ENCODE measurements at regions not wholly inside any gene's neighbourhood (a gene's known extent, or its start where the extent isn't known, plus 50 kb on each side); places are given as distances from the start of the nearest gene placed in this dataset.

DNA sequence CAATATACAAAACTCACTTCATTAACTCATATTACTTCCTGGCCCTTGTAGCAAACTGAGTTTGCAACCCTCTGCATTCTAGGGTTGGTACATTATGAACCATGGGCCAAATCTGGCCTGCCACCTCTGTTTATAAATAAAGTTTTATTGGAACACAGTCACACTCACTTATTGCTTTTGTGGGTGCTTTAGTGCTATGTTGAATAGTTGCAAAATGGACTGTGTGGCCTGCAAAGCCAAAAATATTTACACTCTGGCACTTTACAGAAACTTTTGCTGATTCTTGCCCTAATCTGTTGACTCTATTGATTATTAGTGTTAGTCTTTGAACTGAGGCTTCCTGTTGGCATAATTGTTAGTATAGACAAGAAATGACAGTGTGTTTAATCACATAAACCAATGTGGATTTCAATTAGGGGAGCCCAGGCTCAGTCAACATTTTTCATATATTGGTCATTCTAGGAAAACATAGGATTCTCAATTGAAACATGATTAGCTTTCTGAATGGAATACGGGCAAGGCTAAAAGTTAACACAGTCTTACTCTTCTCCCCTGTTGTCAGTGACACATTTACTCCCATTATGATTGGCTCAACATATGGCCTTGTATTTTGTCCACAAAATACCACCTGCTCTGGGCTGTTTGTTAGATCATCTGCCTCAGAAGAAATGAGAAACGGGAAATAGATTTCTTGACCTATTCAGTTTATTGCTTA is 241.9 kb upstream of the ZFP64 start (continued):
- TF ChIP-seq ZNF629 (CRISPR knock-in tag; conservative IDR thresholded peaks at IDR 0.05) (no peak), TAF1 (CRISPR knock-in tag; IDR thresholded peaks at IDR 0.05) (no peak), ZNF7 (CRISPR knock-in tag; IDR thresholded peaks at IDR 0.05) (no peak), FOXC1 (CRISPR knock-in tag; IDR thresholded peaks at IDR 0.05; ENCODE audit: borderline replicate concordance) (peak; percentile 43; the same call in 1 of the 2 replicates), EED (CRISPR knock-in tag; IDR thresholded peaks at IDR 0.05) (no peak), MTA3 (CRISPR knock-in tag; IDR thresholded peaks at IDR 0.05) (no peak), ZNF556 (CRISPR knock-in tag; IDR thresholded peaks at IDR 0.05; ENCODE audit: borderline replicate concordance) (peak; percentile 71; the same call in 1 of the 2 replicates), ZNF3 (CRISPR knock-in tag; IDR thresholded peaks at IDR 0.05) (no peak), KDM5B (CRISPR knock-in tag; IDR thresholded peaks at IDR 0.05; ENCODE audit: borderline replicate concordance) (no peak), THYN1 (CRISPR knock-in tag; IDR thresholded peaks at IDR 0.05; ENCODE audit: borderline replicate concordance, low read depth) (no peak), KAT7 (CRISPR knock-in tag; IDR thresholded peaks at IDR 0.05; ENCODE audit: borderline replicate concordance) (no peak), TRIM24 (CRISPR knock-in tag; IDR thresholded peaks at IDR 0.05) (peak; percentile 96), YEATS4 (CRISPR knock-in tag; IDR thresholded peaks at IDR 0.05; ENCODE audit: borderline replicate concordance) (peak; percentile 27; the same call in 1 of the 2 replicates), ZNF121 (CRISPR knock-in tag; IDR thresholded peaks at IDR 0.05) (no peak), FOXJ3 (CRISPR knock-in tag; IDR thresholded peaks at IDR 0.05; ENCODE audit: borderline replicate concordance) (peak; percentile 95), TGIF2 (CRISPR knock-in tag; IDR thresholded peaks at IDR 0.05) (no peak)
- TF ChIP-seq, protein P1, sequence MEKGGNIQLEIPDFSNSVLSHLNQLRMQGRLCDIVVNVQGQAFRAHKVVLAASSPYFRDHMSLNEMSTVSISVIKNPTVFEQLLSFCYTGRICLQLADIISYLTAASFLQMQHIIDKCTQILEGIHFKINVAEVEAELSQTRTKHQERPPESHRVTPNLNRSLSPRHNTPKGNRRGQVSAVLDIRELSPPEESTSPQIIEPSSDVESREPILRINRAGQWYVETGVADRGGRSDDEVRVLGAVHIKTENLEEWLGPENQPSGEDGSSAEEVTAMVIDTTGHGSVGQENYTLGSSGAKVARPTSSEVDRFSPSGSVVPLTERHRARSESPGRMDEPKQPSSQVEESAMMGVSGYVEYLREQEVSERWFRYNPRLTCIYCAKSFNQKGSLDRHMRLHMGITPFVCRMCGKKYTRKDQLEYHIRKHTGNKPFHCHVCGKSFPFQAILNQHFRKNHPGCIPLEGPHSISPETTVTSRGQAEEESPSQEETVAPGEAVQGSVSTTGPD (CRISPR knock-in tag; IDR thresholded peaks at IDR 0.05), result no peak
- TF ChIP-seq, protein P2, sequence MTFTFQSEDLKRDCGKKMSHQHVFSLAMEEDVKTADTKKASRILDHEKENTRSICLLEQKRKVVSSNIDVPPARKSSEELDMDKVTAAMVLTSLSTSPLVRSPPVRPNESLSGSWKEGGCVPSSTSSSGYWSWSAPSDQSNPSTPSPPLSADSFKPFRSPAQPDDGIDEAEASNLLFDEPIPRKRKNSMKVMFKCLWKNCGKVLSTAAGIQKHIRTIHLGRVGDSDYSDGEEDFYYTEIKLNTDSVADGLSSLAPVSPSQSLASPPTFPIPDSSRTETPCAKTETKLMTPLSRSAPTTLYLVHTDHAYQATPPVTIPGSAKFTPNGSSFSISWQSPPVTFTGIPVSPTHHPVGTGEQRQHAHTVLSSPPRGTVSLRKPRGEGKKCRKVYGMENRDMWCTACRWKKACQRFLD (CRISPR knock-in tag; IDR thresholded peaks at IDR 0.05; ENCODE audit: borderline replicate concordance), result no peak
- TF ChIP-seq, protein P3, sequence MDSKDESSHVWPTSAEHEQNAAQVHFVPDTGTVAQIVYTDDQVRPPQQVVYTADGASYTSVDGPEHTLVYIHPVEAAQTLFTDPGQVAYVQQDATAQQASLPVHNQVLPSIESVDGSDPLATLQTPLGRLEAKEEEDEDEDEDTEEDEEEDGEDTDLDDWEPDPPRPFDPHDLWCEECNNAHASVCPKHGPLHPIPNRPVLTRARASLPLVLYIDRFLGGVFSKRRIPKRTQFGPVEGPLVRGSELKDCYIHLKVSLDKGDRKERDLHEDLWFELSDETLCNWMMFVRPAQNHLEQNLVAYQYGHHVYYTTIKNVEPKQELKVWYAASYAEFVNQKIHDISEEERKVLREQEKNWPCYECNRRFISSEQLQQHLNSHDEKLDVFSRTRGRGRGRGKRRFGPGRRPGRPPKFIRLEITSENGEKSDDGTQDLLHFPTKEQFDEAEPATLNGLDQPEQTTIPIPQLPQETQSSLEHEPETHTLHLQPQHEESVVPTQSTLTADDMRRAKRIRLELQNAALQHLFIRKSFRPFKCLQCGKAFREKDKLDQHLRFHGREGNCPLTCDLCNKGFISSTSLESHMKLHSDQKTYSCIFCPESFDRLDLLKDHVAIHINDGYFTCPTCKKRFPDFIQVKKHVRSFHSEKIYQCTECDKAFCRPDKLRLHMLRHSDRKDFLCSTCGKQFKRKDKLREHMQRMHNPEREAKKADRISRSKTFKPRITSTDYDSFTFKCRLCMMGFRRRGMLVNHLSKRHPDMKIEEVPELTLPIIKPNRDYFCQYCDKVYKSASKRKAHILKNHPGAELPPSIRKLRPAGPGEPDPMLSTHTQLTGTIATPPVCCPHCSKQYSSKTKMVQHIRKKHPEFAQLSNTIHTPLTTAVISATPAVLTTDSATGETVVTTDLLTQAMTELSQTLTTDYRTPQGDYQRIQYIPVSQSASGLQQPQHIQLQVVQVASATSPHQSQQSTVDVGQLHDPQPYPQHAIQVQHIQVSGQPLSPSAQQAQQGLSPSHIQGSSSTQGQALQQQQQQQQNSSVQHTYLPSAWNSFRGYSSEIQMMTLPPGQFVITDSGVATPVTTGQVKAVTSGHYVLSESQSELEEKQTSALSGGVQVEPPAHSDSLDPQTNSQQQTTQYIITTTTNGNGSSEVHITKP (CRISPR knock-in tag; IDR thresholded peaks at IDR 0.05; ENCODE audit: low read depth), result no peak
- TF ChIP-seq, protein P4, sequence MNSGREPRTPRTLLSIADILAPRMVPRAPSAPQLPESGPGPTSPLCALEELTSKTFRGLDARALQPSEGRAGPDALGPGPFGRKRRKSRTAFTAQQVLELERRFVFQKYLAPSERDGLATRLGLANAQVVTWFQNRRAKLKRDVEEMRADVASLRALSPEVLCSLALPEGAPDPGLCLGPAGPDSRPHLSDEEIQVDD (CRISPR knock-in tag; IDR thresholded peaks at IDR 0.05; ENCODE audit: borderline replicate concordance), result no peak
- TF ChIP-seq, protein P5, sequence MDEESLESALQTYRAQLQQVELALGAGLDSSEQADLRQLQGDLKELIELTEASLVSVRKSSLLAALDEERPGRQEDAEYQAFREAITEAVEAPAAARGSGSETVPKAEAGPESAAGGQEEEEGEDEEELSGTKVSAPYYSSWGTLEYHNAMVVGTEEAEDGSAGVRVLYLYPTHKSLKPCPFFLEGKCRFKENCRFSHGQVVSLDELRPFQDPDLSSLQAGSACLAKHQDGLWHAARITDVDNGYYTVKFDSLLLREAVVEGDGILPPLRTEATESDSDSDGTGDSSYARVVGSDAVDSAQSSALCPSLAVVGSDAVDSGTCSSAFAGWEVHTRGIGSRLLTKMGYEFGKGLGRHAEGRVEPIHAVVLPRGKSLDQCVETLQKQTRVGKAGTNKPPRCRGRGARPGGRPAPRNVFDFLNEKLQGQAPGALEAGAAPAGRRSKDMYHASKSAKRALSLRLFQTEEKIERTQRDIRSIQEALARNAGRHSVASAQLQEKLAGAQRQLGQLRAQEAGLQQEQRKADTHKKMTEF (CRISPR knock-in tag; IDR thresholded peaks at IDR 0.05), result peak; percentile 89
